ENCODE measurements at regions not wholly inside any gene's neighbourhood (a gene's known extent, or its start where the extent isn't known, plus 50 kb on each side); places are given as distances from the start of the nearest gene placed in this dataset.

- DNase-seq = no peak
These were observed 85.8 kb upstream of the RGMA start for GRCh38 chr15:93174836-93175235.

GRCh38 chr15:93173369-93173768, 84.4 kb upstream of the RGMA start:
- no peak for DNase-seq

GRCh38 chr15:93171476-93171875, 82.5 kb upstream of the RGMA start:
- DNase-seq = no peak

GRCh38 chr15:93170329-93170728, 81.3 kb upstream of the RGMA start:
- no peak for DNase-seq

DNA sequence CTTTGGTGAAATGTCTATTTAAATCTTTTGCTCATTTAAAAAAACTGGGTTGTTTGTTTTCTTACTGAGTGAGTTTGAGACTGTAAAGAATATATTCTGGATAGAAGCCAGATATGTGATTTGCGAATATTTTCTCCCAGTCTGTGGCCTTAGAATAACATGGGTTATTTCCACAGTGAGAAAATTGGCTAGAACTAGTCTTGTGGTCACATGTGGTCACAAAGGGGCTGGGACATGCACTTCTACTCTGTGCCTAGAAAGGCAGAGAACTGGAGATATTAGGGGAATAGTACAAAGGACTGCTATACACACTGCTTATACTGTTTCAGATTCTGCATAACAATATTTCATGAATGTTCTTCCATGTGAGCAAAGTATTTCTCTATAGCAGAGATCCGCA, 79.9 kb upstream of the RGMA start:
- no peak for DNase-seq

- no peak for DNase-seq
These were observed 78.3 kb upstream of the RGMA start for GRCh38 chr15:93167291-93167690.

- no peak for DNase-seq
These were observed 77.7 kb upstream of the RGMA start for GRCh38 chr15:93166675-93167074.

GRCh38 chr15:93165734-93166470, 76.9 kb upstream of the RGMA start:
- no peak for DNase-seq

DNA sequence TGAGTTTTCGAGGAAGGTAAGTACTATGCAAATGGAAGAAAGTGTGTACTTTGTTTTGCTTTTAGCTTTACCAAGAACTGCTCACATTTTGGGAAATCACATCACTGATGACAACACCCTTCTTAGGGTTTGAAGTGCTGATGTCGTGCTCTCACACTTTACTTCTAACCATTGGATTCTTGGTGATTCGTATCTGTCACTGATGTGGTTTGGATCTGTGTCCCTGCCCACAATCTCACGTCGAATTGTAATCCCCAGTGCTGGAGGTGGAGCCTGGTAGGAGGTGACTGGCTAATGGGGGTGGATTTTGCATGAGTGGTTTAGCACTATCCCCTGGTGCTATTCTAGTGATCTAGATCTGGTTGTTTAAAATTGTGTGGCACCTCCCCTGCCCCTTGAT, 75.4 kb upstream of the RGMA start:
- DNase-seq = no peak

GRCh38 chr15:93162560-93162959, 73.5 kb upstream of the RGMA start:
- DNase-seq = no peak

- DNase-seq = no peak
These were observed 70.9 kb upstream of the RGMA start for GRCh38 chr15:93159930-93160329.

DNA sequence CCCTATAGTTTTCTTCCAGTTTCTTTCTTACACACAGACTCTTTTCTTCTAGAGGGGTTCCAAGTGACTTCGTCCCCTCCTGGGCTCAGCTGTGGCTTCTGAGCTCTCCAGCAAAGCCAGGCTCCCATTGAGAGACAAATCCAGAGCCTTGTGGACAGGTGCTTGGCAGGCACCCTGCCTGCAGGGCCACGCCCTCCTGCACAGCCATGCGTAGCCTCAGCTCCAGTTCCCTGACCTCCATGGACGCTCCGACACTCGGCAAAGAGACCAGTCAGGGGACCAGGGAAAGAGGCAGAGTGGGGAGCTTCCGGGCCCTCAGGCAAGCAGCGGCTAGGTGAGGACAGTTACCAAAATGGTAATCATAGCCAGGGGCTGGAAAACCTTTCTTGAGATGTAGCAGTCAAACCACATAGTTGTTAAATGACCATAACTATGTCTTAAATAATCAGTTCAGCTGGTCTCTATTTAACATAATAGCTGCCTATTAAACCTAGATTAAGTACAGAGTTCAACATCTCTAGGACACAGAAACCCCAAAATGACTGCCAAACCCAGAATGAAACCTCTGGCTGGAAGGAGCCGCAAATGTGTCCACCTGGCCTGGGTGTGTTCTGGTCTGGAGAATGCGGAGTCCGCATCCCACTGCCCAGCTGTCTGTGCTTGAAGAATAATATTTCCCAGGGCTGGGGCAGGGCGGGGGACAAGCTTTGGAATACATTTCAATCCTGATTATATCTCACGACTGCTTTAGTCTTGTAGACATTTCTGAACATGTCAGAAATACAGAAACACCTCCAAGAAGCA, 69.3 kb upstream of the RGMA start:
- DNase-seq = no peak

GRCh38 chr15:93154666-93155065, 65.7 kb upstream of the RGMA start:
- no peak for DNase-seq

- DNase-seq = no peak
These were observed 63.9 kb upstream of the RGMA start for GRCh38 chr15:93152951-93153350.

DNA sequence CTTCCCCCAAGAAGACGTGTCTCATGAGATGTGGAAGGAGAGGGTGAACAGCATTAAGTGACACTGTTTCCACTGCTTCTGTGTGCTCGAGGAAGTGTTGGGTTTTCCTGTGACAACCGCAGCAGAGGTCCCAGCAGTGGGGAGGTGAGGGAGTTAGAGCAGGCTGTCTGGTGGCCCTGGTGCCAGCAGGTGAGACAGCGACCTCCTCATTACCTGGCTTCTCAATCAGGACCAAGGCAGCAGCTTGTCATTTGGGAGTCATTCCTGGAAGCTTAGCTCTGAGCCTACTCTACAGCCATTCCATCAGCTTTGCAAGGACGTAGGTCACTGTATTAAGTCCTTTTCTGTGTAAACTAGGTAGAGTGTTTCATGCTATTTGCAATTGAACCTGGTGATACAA, 63.3 kb upstream of the RGMA start:
- DNase-seq = no peak

- no peak for DNase-seq
These were observed 62.2 kb upstream of the RGMA start for GRCh38 chr15:93150910-93151881.

DNA sequence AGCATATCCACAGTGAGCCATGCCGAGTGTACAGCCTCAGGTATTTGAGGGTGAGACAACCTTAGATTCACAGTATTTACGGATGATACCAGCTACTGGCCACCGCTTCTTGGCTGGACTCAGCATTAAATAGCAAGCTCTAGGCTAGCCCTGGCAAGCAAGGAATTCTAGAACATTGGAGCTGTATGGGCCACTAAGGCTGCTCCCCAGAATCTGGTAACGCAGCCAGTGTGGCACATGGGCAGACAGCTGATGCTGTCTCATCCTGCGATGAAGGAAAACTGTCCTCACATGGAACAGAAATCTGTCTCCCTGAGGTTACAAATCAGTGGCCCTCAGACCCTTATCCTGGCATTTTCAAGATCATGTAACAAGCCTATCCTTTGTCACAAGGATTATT, 57.6 kb upstream of the RGMA start:
- no peak for DNase-seq

DNA sequence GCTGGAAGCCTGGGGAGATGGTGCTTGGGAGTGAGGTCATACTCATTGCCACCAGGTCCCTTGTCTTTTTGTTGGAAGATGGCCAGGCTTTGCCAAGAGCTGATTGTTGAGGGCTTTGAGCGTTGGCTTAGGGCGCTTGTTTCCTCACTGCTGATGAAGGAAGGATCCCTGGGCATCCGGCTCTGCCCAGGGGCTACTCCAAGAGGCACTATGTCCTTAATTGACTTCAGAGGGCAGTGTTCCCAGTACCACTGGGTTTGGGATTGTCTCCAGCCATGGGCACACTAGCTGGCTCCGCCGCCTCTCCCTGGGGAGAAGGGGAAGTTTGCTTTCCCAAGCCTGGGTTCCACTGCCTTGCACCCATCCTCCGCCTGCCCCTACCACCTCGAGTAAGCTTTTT, 57.2 kb upstream of the RGMA start:
- DNase-seq = no peak

DNA sequence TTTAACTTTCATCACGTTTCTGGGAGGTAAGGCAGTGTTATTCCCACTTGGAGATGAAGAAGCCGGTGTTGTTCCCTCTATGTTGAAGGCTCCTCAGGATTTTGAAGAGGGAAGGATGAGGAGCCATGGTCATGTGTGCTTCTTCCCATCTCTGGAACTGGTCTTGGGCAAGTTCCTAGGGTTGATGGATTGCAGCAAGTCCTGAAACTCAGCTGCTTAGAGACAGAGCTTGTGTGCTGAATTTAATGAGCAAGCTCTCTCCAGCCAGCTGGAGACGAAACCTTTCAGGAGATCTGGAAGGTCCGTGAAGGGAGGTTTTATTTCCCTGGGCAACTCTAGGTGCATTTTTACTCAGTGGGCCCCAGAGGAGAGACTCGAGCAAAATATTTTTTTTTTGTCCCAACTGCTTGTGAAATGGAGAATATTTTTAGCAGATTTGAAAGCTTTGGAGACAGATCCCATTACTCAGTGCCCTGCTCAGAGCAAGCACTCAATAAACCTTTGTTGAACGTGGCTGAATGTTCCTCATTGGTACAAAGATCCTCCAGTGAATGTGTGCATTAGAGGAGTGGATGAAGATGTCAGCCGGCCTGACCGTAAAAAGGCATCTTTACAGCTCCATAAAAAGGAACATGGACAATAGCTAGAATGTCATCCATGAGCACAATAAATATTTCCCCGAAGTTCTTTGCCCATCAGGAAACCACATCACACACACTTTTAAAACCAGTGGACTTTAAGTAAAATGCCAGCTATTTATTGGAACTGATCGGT, 55.6 kb upstream of the RGMA start:
- no peak for DNase-seq

- DNase-seq = no peak
These were observed 54.2 kb upstream of the RGMA start for GRCh38 chr15:93143186-93143585.

GRCh38 chr15:93141371-93141794, 52.4 kb upstream of the RGMA start:
- DNase-seq = no peak

GRCh38 chr15:93139436-93139835, 50.4 kb upstream of the RGMA start:
- no peak for DNase-seq
